PC-9 (cell line): ENCODE measurements at regions not wholly inside any gene's neighbourhood (a gene's known extent, or its start where the extent isn't known, plus 50 kb on each side); places are given as distances from the start of the nearest gene placed in this dataset.

ENCODE experiments used
- EZH2 ChIP-seq: fragments of 200-600 bp; sonication (generic); IDR thresholded peaks from 2 replicates; pipeline ENCODE4 v1.8.0; 2017; ENCODE audit warnings: antibody characterized with exemption, low read depth
- TF ChIP-seq, protein P1 (sequence below): fragments of 200-600 bp; sonication (generic); conservative IDR thresholded peaks from 2 replicates; pipeline ENCODE4 v1.6.1; 2017; ENCODE audit warnings: mixed run types, antibody characterized with exemption, mild to moderate bottlenecking, moderate library complexity

DNA sequence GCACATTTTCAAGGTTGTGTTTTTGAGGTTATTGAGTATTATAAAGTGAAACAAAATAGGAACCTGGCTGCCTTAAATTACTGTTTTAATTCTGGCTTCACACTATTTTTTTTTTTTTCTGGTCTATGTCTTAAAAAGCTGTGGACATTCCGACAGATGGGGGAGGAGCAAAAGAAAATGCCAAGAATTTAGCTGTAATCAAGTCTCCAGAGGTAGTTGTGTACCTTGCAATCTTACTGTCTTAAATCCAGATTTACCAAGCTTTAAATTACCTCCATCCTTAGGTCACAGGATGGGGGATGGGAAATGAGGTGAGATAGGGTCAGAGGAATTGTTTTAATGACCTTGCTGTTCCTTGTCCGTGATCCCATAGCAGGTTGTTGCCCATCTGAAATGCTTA, 182.8 kb downstream of the UTRN start:
- TF ChIP-seq, protein P1, sequence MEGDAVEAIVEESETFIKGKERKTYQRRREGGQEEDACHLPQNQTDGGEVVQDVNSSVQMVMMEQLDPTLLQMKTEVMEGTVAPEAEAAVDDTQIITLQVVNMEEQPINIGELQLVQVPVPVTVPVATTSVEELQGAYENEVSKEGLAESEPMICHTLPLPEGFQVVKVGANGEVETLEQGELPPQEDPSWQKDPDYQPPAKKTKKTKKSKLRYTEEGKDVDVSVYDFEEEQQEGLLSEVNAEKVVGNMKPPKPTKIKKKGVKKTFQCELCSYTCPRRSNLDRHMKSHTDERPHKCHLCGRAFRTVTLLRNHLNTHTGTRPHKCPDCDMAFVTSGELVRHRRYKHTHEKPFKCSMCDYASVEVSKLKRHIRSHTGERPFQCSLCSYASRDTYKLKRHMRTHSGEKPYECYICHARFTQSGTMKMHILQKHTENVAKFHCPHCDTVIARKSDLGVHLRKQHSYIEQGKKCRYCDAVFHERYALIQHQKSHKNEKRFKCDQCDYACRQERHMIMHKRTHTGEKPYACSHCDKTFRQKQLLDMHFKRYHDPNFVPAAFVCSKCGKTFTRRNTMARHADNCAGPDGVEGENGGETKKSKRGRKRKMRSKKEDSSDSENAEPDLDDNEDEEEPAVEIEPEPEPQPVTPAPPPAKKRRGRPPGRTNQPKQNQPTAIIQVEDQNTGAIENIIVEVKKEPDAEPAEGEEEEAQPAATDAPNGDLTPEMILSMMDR, result no peak
- TF ChIP-seq EZH2, result no peak
